SH-SY5Y (cell line): ENCODE measurements at regions not wholly inside any gene's neighbourhood (a gene's known extent, or its start where the extent isn't known, plus 50 kb on each side); places are given as distances from the start of the nearest gene placed in this dataset.

Experiments
- GATA2 ChIP-seq: IDR thresholded peaks from 2 replicates; pipeline ENCODE4 v1.6.1; 2011; ENCODE audit warnings: mild to moderate bottlenecking, low read depth, low read length
- GATA3 ChIP-seq: IDR thresholded peaks from 2 replicates; pipeline ENCODE4 v1.6.1; 2011; ENCODE audit warnings: low read depth, mild to moderate bottlenecking, low read length, moderate library complexity

DNA sequence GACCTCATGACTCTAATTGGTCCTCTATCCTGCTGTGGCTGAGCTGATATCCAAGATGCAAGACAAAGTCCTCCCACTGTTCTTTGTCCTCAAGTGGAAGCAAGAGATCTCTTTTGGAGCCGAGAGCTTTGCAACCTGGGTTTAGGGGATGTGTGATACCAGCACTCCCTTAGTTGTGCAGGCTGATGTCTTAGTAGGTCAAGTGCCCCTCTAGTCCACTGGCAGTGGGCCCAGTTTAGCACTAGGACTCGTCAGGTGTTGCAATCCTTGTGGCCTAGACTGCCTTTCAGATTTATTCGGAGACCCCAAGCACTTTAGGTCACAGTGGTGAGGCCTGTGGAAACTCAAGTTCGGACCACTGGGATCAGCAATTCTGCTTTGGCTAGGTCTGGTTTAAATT is 64.0 kb downstream of the GPRASP3 start:
- TF ChIP-seq GATA2 (no peak), GATA3 (no peak)
